Retinal pigment epithelial cell (primary cell): ENCODE measurements at regions not wholly inside any gene's neighbourhood (a gene's known extent, or its start where the extent isn't known, plus 50 kb on each side); places are given as distances from the start of the nearest gene placed in this dataset.

Experiments used
- DNase-seq: peaks from one replicate; pipeline ENCODE4 v3.0.0-alpha.2; 2010; ENCODE audit warnings: low read depth
- H3K4me3 ChIP-seq: 2 replicates; pipeline ENCODE4 v1.5.1; 2011; ENCODE audit warnings: mild to moderate bottlenecking, low read length, control low read depth, moderate library complexity
- TF ChIP-seq, protein P1 (sequence below): conservative IDR thresholded peaks from 2 replicates; pipeline ENCODE4 v1.5.1; 2011; ENCODE audit warnings: low read depth, low read length, control low read depth, inconsistent platforms

DNA sequence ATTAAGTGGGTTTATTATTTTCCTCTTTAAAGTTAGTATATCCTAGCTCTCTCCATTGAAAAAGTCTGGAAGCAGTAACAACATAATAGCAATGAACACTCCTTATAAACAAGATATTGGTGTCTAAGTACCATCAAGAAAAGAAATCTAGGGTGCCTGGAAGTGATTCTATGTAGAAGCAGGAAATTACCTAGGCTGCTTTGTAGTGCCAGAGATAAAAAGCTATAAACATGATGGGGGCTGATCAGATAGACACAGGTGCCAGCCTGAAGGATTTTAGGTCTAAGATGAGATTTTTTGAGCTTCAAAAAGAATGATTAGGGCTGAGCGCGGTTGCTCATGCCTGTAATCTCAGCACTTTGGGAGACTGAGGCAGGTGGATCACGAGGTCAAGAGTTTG is 1179.3 kb upstream of the CDH9 start:
- TF ChIP-seq, protein P1, sequence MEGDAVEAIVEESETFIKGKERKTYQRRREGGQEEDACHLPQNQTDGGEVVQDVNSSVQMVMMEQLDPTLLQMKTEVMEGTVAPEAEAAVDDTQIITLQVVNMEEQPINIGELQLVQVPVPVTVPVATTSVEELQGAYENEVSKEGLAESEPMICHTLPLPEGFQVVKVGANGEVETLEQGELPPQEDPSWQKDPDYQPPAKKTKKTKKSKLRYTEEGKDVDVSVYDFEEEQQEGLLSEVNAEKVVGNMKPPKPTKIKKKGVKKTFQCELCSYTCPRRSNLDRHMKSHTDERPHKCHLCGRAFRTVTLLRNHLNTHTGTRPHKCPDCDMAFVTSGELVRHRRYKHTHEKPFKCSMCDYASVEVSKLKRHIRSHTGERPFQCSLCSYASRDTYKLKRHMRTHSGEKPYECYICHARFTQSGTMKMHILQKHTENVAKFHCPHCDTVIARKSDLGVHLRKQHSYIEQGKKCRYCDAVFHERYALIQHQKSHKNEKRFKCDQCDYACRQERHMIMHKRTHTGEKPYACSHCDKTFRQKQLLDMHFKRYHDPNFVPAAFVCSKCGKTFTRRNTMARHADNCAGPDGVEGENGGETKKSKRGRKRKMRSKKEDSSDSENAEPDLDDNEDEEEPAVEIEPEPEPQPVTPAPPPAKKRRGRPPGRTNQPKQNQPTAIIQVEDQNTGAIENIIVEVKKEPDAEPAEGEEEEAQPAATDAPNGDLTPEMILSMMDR = no peak
- DNase-seq = no peak
- H3K4me3 ChIP-seq = no peak overlapping the region

DNA sequence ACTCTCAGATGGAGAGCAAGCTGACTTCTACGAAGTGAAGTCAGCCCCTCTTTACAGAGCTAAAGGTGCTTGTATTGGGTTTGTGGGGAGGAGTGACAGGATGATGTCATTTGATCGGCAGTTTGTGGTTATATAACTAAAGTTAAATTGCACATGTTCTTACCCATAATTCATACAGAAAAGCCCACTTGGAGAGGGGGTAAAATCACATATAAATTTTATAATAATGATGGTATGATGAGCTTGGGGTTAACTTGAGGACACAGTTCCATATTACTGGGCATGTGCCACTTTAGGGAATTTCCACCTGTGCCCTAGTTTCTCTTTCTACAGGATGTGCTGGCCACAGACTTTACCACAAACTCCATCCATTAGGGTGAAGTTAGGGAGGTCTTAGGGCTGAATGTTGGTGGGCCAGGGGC is 1178.6 kb upstream of the CDH9 start:
- TF ChIP-seq, protein P1 = no peak
- no peak overlapping the region for H3K4me3 ChIP-seq
- no peak for DNase-seq

- H3K4me3 ChIP-seq = no peak overlapping the region
- DNase-seq = no peak
- TF ChIP-seq, protein P1 = no peak
These were observed 1176.7 kb upstream of the CDH9 start for GRCh38 chr5:28215091-28215490.

DNA sequence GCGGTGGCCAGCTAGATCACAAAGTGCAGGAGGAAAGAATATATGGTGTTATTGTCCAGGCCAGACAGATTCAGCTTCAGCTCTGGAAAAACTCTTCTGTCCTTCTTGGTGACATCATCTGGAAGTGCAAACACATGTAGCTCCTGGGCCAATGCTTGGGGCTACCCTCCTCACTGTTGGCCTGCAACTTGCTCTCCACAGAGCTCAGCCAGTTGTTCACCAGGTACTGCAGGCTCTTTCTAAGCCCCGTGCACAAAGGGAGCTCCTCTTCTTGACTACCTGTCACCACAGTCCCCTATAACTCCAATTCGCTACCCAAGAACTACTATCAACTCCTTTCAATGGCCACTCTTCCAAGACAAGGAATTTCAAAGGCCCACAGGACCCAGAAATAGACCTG is 1175.9 kb upstream of the CDH9 start:
- no peak for DNase-seq
- TF ChIP-seq, protein P1 = no peak
- no peak overlapping the region for H3K4me3 ChIP-seq

DNA sequence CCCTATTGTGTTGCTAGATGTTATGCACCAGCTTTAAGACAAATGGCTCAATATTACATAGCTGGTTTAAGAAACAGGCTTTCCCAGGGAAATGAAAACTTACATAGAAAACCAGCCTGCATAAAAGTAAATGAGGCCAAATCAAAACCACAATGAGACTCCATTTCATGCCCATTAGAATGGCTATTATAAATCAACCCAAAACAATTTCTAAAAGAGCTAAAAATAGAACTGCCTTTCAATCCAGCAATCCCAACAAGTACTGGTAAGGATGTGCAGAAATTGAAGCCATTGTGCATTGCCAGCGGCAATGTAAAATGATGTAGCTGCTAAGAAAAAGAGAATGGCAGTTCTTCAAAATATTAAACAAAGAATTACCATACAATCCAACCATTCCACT is 1170.0 kb upstream of the CDH9 start:
- TF ChIP-seq, protein P1 = no peak
- no peak for DNase-seq
- no peak overlapping the region for H3K4me3 ChIP-seq

GRCh38 chr5:28190011-28190410 is 1151.6 kb upstream of the CDH9 start:
- no peak overlapping the region for H3K4me3 ChIP-seq
- TF ChIP-seq, protein P1 = no peak
- DNase-seq = no peak

- TF ChIP-seq, protein P1 = no peak
- no peak for DNase-seq
- H3K4me3 ChIP-seq = no peak overlapping the region
These were observed 1136.3 kb upstream of the CDH9 start for GRCh38 chr5:28174691-28175090.
